Activated CD4-positive, alpha-beta T cell treated with anti-CD3 and anti-CD28 coated beads, Interleukin-2, amount 10 ng/mL, durations not matched to agents 7 days and 5 days (primary cell): ENCODE measurements at regions not wholly inside any gene's neighbourhood (a gene's known extent, or its start where the extent isn't known, plus 50 kb on each side); places are given as distances from the start of the nearest gene placed in this dataset.

Experiments used
- CTCF ChIA-PET: fragments of 350-600 bp; sonication (Branson Sonifier 250); formaldehyde crosslinking; loops from one replicate; lab custom pipeline; 2021; ENCODE audit warnings: antibody characterized with exemption; lab: Charles Lee
- POLR2A ChIA-PET: fragments of 350-600 bp; sonication (Branson Sonifier 250); formaldehyde crosslinking; loops from one replicate; lab custom pipeline; 2021; ENCODE audit warnings: antibody characterized with exemption; lab: Charles Lee
- DNase-seq: peaks from one replicate; pipeline ENCODE4 v3.0.0-alpha.2; 2020
- H3K27ac Mint-ChIP-seq: one replicate; pipeline ENCODE4 v1.8.0; 2021; ENCODE audit warnings: mild to moderate bottlenecking, moderate library complexity, mixed read lengths
- H3K27me3 Mint-ChIP-seq: one replicate; pipeline ENCODE4 v1.8.0; 2021; ENCODE audit warnings: mixed read lengths
- H3K36me3 Mint-ChIP-seq: one replicate; pipeline ENCODE4 v1.8.0; 2021; ENCODE audit warnings: low read depth, mixed read lengths
- H3K4me1 Mint-ChIP-seq: one replicate; pipeline ENCODE4 v1.8.0; 2021; ENCODE audit warnings: mixed read lengths
- H3K4me3 Mint-ChIP-seq: one replicate; pipeline ENCODE4 v1.8.0; 2021; ENCODE audit warnings: mild to moderate bottlenecking, moderate library complexity, mixed read lengths
- H3K9me3 Mint-ChIP-seq: one replicate; pipeline ENCODE4 v1.8.0; 2021; ENCODE audit warnings: mixed read lengths

- Mint-ChIP-seq H3K4me1 (no peaks in the 10 kb centered on the region), H3K36me3 (no peaks in the 10 kb centered on the region), H3K9me3 (no peaks in the 10 kb centered on the region), H3K27ac (no peak overlapping the region), H3K4me3 (no peak overlapping the region), H3K27me3 (peaks cover 1% of the 10 kb centered on the region)
- CTCF ChIA-PET, result no interaction called here
- DNase-seq, result no peak
- POLR2A ChIA-PET, result no interaction called here
Observed at GRCh38 chrX:130974323-130974722, 71.3 kb upstream of the ENOX2 start.

GRCh38 chrX:130975947-130976346 lies 72.9 kb upstream of the ENOX2 start:
- Mint-ChIP-seq H3K4me1 (no peaks in the 10 kb centered on the region), H3K4me3 (no peak overlapping the region), H3K27ac (no peak overlapping the region), H3K9me3 (no peaks in the 10 kb centered on the region), H3K27me3 (no peaks in the 10 kb centered on the region), H3K36me3 (no peaks in the 10 kb centered on the region)
- ChIA-PET POLR2A (no interaction called here), CTCF (no interaction called here)
- DNase-seq, result peak; percentile 35

- H3K4me3 Mint-ChIP-seq, result no peak overlapping the region
- H3K27ac Mint-ChIP-seq, result no peak overlapping the region
- H3K36me3 Mint-ChIP-seq, result no peaks in the 10 kb centered on the region
- DNase-seq, result no peak
- ChIA-PET POLR2A (no interaction called here), CTCF (no interaction called here)
- H3K9me3 Mint-ChIP-seq, result no peaks in the 10 kb centered on the region
- H3K4me1 Mint-ChIP-seq, result no peaks in the 10 kb centered on the region
- no peaks in the 10 kb centered on the region for H3K27me3 Mint-ChIP-seq
Observed at GRCh38 chrX:130981836-130982235, 76.3 kb upstream of the ARHGAP36 start.

- ChIA-PET CTCF (no interaction called here), POLR2A (no interaction called here)
- no peaks in the 10 kb centered on the region for H3K27me3 Mint-ChIP-seq
- H3K4me3 Mint-ChIP-seq, result no peak overlapping the region
- no peaks in the 10 kb centered on the region for H3K9me3 Mint-ChIP-seq
- H3K4me1 Mint-ChIP-seq, result no peaks in the 10 kb centered on the region
- no peak overlapping the region for H3K27ac Mint-ChIP-seq
- no peak for DNase-seq
- no peaks in the 10 kb centered on the region for H3K36me3 Mint-ChIP-seq
Observed at GRCh38 chrX:130984782-130985181, 73.4 kb upstream of the ARHGAP36 start.

- H3K36me3 Mint-ChIP-seq, result no peaks in the 10 kb centered on the region
- no peak overlapping the region for H3K27ac Mint-ChIP-seq
- H3K27me3 Mint-ChIP-seq, result no peaks in the 10 kb centered on the region
- DNase-seq, result no peak
- H3K9me3 Mint-ChIP-seq, result no peaks in the 10 kb centered on the region
- H3K4me1 Mint-ChIP-seq, result no peaks in the 10 kb centered on the region
- H3K4me3 Mint-ChIP-seq, result no peak overlapping the region
- ChIA-PET POLR2A (no interaction called here), CTCF (no interaction called here)
Observed at GRCh38 chrX:130987241-130987640, 70.9 kb upstream of the ARHGAP36 start.

- Mint-ChIP-seq H3K4me3 (no peak overlapping the region), H3K36me3 (no peaks in the 10 kb centered on the region), H3K27me3 (peaks cover 3% of the 10 kb centered on the region), H3K27ac (no peak overlapping the region), H3K4me1 (no peaks in the 10 kb centered on the region), H3K9me3 (no peaks in the 10 kb centered on the region)
- CTCF ChIA-PET, result interaction anchor here (1.3 kb wide), 1 partner anchor 12 kb away, joined by 3 read pairs; no protein-coding TSS in a partner anchor
- POLR2A ChIA-PET, result no interaction called here
- DNase-seq, result no peak
Observed at GRCh38 chrX:130990723-130991122, 67.4 kb upstream of the ARHGAP36 start.

- Mint-ChIP-seq H3K27me3 (peaks cover 3% of the 10 kb centered on the region), H3K4me1 (no peaks in the 10 kb centered on the region), H3K9me3 (no peaks in the 10 kb centered on the region), H3K27ac (no peak overlapping the region), H3K4me3 (no peak overlapping the region), H3K36me3 (no peaks in the 10 kb centered on the region)
- CTCF ChIA-PET, result no interaction called here
- POLR2A ChIA-PET, result interaction anchor here (0.6 kb wide), 1 partner anchor 14 kb away, joined by 3 read pairs; no protein-coding TSS in a partner anchor
- DNase-seq, result peak; percentile 6
Observed at GRCh38 chrX:130994671-130995070, 63.5 kb upstream of the ARHGAP36 start.

- H3K27me3 Mint-ChIP-seq, result peaks cover 3% of the 10 kb centered on the region
- DNase-seq, result no peak
- POLR2A ChIA-PET, result no interaction called here
- CTCF ChIA-PET, result interaction anchor here (0.9 kb wide), 1 partner anchor 18 kb away, joined by 3 read pairs; no protein-coding TSS in a partner anchor
- no peak overlapping the region for H3K4me3 Mint-ChIP-seq
- no peaks in the 10 kb centered on the region for H3K4me1 Mint-ChIP-seq
- H3K36me3 Mint-ChIP-seq, result no peaks in the 10 kb centered on the region
- H3K9me3 Mint-ChIP-seq, result no peaks in the 10 kb centered on the region
- H3K27ac Mint-ChIP-seq, result no peak overlapping the region
Observed at GRCh38 chrX:130995439-130995838, 62.7 kb upstream of the ARHGAP36 start.

GRCh38 chrX:130997314-130997713 lies 60.8 kb upstream of the ARHGAP36 start:
- Mint-ChIP-seq H3K4me3 (no peak overlapping the region), H3K9me3 (no peaks in the 10 kb centered on the region), H3K27me3 (peaks cover 3% of the 10 kb centered on the region), H3K36me3 (no peaks in the 10 kb centered on the region), H3K4me1 (no peaks in the 10 kb centered on the region), H3K27ac (no peak overlapping the region)
- no peak for DNase-seq
- POLR2A ChIA-PET, result no interaction called here
- CTCF ChIA-PET, result no interaction called here

GRCh38 chrX:130999360-130999759 lies 58.8 kb upstream of the ARHGAP36 start:
- Mint-ChIP-seq H3K27ac (no peak overlapping the region), H3K4me1 (no peaks in the 10 kb centered on the region), H3K4me3 (no peak overlapping the region), H3K9me3 (no peaks in the 10 kb centered on the region), H3K27me3 (no peaks in the 10 kb centered on the region), H3K36me3 (no peaks in the 10 kb centered on the region)
- POLR2A ChIA-PET, result no interaction called here
- no peak for DNase-seq
- CTCF ChIA-PET, result no interaction called here
